Activated CD4-positive, alpha-beta memory T cell treated with anti-CD3 and anti-CD28 coated beads, Interleukin-2, amount 10 ng/mL, durations not matched to agents 7 days and 5 days (primary cell): ENCODE measurements at regions not wholly inside any gene's neighbourhood (a gene's known extent, or its start where the extent isn't known, plus 50 kb on each side); places are given as distances from the start of the nearest gene placed in this dataset.

Experiments
- CTCF ChIA-PET: fragments of 350-600 bp; sonication (Branson Sonifier 250); formaldehyde crosslinking; loops from one replicate; lab custom pipeline; 2021; ENCODE audit warnings: antibody characterized with exemption, inconsistent platforms; lab: Charles Lee
- POLR2A ChIA-PET: fragments of 350-600 bp; sonication (Branson Sonifier 250); formaldehyde crosslinking; loops from one replicate; lab custom pipeline; 2021; ENCODE audit warnings: antibody characterized with exemption; lab: Charles Lee
- DNase-seq: peaks from one replicate; pipeline ENCODE4 v3.0.0-alpha.2; 2020
- H3K27ac Mint-ChIP-seq: one replicate; pipeline ENCODE4 v1.8.0; 2021; ENCODE audit warnings: mild to moderate bottlenecking, mixed read lengths
- H3K27me3 Mint-ChIP-seq: one replicate; pipeline ENCODE4 v1.8.0; 2021; ENCODE audit warnings: mixed read lengths
- H3K36me3 Mint-ChIP-seq: one replicate; pipeline ENCODE4 v1.8.0; 2021; ENCODE audit warnings: low read depth, mixed read lengths
- H3K4me1 Mint-ChIP-seq: one replicate; pipeline ENCODE4 v1.8.0; 2021; ENCODE audit warnings: mixed read lengths
- H3K4me3 Mint-ChIP-seq: one replicate; pipeline ENCODE4 v1.8.0; 2021; ENCODE audit warnings: mild to moderate bottlenecking, mixed read lengths
- H3K9me3 Mint-ChIP-seq: one replicate; pipeline ENCODE4 v1.8.0; 2021; ENCODE audit warnings: mixed read lengths

DNA sequence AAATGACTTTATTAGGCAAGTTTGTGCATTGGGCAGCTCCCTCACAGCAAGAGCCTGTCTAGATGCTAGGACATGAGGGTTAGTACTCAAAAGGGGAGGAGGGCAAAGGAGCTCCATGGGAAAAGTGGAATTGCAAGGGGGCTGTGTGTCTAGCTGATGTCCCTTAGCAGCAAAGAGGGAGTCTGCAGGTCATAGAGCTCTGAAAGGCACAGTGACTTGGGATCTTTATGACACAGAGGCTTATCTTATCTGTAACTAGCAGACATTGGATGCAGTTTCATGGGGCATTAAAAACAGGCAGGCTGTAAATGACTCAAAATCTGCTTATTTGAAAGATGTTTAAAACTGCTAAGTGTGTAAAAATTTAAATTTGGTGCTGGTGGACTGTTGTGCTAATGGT, 556.2 kb upstream of the FZD8 start:
- POLR2A ChIA-PET, result no interaction called here

DNA sequence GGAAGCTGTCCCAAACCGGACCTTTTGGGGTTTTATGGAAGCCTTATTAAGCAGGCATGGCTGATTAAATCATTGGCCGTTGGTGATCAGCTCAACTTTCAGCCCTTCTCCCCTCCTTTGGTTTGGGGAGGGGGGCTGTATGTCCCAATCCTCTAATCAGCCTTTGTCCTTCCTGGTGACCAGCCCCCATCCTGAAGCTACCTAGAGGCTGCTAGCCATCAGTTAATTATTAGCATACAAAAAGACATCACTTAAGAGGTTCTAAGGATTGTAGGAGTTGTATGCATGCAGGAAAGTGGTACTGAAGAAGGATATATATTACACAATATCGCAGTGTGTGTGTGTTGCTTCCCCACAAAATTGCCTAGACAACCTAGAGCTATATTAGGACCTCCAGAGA, 553.3 kb upstream of the FZD8 start:
- H3K9me3 Mint-ChIP-seq, result peaks cover 23% of the 10 kb centered on the region
- no peak for DNase-seq
- H3K4me3 Mint-ChIP-seq, result no peak overlapping the region
- POLR2A ChIA-PET, result no interaction called here
- no peaks in the 10 kb centered on the region for H3K36me3 Mint-ChIP-seq
- no peaks in the 10 kb centered on the region for H3K4me1 Mint-ChIP-seq
- H3K27ac Mint-ChIP-seq, result no peak overlapping the region
- CTCF ChIA-PET, result no interaction called here
- no peaks in the 10 kb centered on the region for H3K27me3 Mint-ChIP-seq

More for the DNA sequence above, 556.2 kb upstream of the FZD8 start:
- no peak for DNase-seq
- CTCF ChIA-PET, result no interaction called here
- H3K9me3 Mint-ChIP-seq, result peaks cover 18% of the 10 kb centered on the region
- H3K4me3 Mint-ChIP-seq, result no peak overlapping the region
- no peaks in the 10 kb centered on the region for H3K27me3 Mint-ChIP-seq
- H3K27ac Mint-ChIP-seq, result no peak overlapping the region
- no peaks in the 10 kb centered on the region for H3K36me3 Mint-ChIP-seq
- no peaks in the 10 kb centered on the region for H3K4me1 Mint-ChIP-seq

GRCh38 chr10:36194276-36194675, 552.2 kb upstream of the FZD8 start:
- POLR2A ChIA-PET, result no interaction called here
- Mint-ChIP-seq H3K4me1 (no peaks in the 10 kb centered on the region), H3K27ac (no peak overlapping the region), H3K9me3 (peaks cover 31% of the 10 kb centered on the region), H3K4me3 (no peak overlapping the region), H3K36me3 (no peaks in the 10 kb centered on the region), H3K27me3 (no peaks in the 10 kb centered on the region)
- no peak for DNase-seq
- CTCF ChIA-PET, result no interaction called here

DNA sequence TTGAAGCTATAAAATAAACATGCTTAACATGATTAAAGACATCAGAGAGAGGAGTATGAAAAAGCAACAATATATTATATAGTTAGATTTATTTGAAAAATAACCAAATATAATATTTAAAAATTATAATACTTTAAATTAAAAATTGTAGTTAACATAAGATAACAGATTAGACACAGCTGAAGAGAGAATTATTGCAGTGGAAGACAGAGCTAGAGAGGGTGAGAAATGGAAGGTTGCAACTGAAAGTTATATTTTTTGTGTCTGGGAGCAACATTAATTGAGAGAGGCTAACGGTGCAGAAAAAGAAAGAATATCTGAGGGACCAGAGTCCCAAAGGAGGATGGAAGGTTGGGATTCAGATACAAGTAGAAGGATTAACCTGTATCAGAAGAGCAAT, 548.9 kb upstream of the FZD8 start:
- no peak for DNase-seq
- H3K36me3 Mint-ChIP-seq, result no peaks in the 10 kb centered on the region
- H3K9me3 Mint-ChIP-seq, result peaks cover 32% of the 10 kb centered on the region
- CTCF ChIA-PET, result no interaction called here
- POLR2A ChIA-PET, result no interaction called here
- no peak overlapping the region for H3K4me3 Mint-ChIP-seq
- H3K4me1 Mint-ChIP-seq, result no peaks in the 10 kb centered on the region
- H3K27ac Mint-ChIP-seq, result no peak overlapping the region
- H3K27me3 Mint-ChIP-seq, result no peaks in the 10 kb centered on the region

DNA sequence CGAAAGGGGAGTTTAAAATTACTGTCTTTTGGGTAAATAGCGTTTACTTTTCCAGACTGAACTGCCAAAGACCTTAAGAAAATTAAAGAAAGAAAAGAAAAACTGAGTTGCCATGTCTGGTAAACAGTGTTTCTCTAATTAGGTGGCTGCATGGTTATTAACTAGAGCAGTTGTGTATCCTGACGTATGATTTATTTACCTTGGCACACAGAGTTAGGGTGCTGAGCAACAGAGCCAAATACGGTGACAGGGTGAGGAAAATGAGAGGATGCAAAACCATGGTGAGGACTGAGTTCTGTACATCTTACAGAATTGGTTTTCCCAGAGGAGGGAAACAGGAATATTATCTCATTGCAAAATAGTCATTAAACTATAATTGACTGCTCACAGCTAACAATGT, 546.4 kb upstream of the FZD8 start:
- POLR2A ChIA-PET, result no interaction called here
- Mint-ChIP-seq H3K36me3 (no peaks in the 10 kb centered on the region), H3K27ac (no peak overlapping the region), H3K4me3 (no peak overlapping the region), H3K4me1 (no peaks in the 10 kb centered on the region), H3K9me3 (peaks cover 23% of the 10 kb centered on the region), H3K27me3 (no peaks in the 10 kb centered on the region)
- no peak for DNase-seq
- CTCF ChIA-PET, result no interaction called here

GRCh38 chr10:36188080-36188453, 546.0 kb upstream of the FZD8 start:
- CTCF ChIA-PET, result no interaction called here
- Mint-ChIP-seq H3K36me3 (no peaks in the 10 kb centered on the region), H3K9me3 (peaks cover 23% of the 10 kb centered on the region), H3K27me3 (no peaks in the 10 kb centered on the region), H3K4me1 (no peaks in the 10 kb centered on the region), H3K27ac (no peak overlapping the region), H3K4me3 (no peak overlapping the region)
- no peak for DNase-seq
- POLR2A ChIA-PET, result no interaction called here

DNA sequence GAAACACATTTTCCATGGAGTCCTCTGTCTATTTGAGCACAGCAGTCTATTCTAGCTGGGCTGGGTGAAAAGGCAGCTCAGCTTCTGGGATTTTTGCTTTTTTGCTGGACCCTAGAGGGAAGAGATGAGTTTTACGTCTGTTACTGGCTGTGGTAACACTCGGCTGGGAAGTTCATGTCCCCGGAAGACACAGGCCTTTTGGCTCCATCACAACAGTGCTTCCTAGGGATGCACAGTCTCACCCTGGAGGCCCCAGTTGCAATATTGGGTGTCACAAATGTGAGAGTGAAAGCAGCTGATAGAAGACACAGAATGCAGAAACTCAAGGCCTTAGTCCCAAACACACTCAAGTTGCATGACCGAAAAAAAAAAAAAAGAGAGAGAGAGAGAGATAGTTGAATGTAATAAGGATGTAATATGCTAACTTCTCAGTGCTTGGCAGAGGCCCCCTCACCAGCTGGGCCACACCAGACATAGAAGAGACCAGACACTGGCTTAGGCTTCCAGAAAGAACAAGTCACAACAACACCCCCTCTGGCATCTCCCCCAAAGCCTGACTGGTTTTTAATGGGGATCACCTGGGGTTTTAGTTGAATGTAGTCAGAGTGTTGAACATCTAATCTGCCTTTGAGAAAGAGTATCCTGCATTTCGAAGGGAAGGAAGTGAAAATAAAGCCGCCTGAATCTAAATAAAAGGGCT, 545.4 kb upstream of the FZD8 start:
- Mint-ChIP-seq H3K27me3 (no peaks in the 10 kb centered on the region), H3K27ac (no peak overlapping the region), H3K36me3 (no peaks in the 10 kb centered on the region), H3K4me3 (no peak overlapping the region), H3K9me3 (peaks cover 24% of the 10 kb centered on the region), H3K4me1 (no peaks in the 10 kb centered on the region)
- CTCF ChIA-PET, result no interaction called here
- POLR2A ChIA-PET, result no interaction called here
- DNase-seq, result no peak

DNA sequence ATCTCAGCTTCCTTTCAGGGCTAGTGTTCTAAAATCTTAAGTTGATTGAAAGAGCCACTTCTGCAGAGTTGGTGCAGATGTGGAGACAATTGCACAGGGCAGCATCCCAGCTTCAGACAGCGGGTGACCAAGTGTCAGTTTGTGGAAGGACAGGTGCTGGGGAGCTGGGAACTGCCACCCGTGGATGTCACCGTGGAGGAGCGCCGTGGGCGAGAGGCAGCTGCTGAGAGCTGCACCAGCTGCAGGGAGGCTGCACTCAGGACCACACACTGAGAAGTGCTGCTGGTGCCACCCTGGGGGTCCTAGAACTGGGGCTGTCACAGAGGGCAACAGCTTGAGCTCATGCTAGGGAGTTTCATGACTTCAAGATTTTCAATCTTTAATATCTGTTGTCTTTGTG, 543.0 kb upstream of the FZD8 start:
- Mint-ChIP-seq H3K36me3 (no peaks in the 10 kb centered on the region), H3K27me3 (no peaks in the 10 kb centered on the region), H3K4me1 (no peaks in the 10 kb centered on the region), H3K4me3 (no peak overlapping the region), H3K9me3 (peaks cover 14% of the 10 kb centered on the region), H3K27ac (no peak overlapping the region)
- CTCF ChIA-PET, result no interaction called here
- POLR2A ChIA-PET, result no interaction called here
- DNase-seq, result no peak

DNA sequence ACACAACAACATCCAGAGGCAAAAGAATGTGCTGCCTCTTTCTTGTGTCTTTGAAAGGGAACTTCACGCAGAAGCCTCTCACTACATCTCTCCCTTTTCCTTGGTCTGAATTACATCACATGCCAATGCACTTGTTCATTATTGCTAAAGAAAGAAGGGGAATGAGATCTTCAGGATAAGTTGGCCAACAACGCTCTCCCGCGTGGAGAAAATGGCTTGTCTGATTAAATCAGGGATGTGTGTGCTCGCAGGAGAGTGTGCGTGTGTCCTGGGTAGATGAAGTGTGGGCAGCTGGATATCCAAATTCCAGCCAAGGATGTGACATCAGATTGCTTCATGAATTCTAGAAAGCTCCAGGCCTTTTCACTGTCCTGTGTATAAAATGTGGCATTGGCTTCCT, 541.6 kb upstream of the FZD8 start:
- H3K4me3 Mint-ChIP-seq, result no peak overlapping the region
- H3K9me3 Mint-ChIP-seq, result peaks cover 9% of the 10 kb centered on the region
- no peaks in the 10 kb centered on the region for H3K27me3 Mint-ChIP-seq
- H3K36me3 Mint-ChIP-seq, result no peaks in the 10 kb centered on the region
- ChIA-PET CTCF (no interaction called here), POLR2A (no interaction called here)
- no peaks in the 10 kb centered on the region for H3K4me1 Mint-ChIP-seq
- H3K27ac Mint-ChIP-seq, result no peak overlapping the region
- no peak for DNase-seq

GRCh38 chr10:36183056-36183455, 541.0 kb upstream of the FZD8 start:
- no peak overlapping the region for H3K27ac Mint-ChIP-seq
- no peak overlapping the region for H3K4me3 Mint-ChIP-seq
- no peak for DNase-seq
- no peaks in the 10 kb centered on the region for H3K36me3 Mint-ChIP-seq
- no peaks in the 10 kb centered on the region for H3K27me3 Mint-ChIP-seq
- ChIA-PET CTCF (no interaction called here), POLR2A (no interaction called here)
- peaks cover 7% of the 10 kb centered on the region for H3K9me3 Mint-ChIP-seq
- H3K4me1 Mint-ChIP-seq, result no peaks in the 10 kb centered on the region

GRCh38 chr10:36182606-36183005, 540.5 kb upstream of the FZD8 start:
- no peaks in the 10 kb centered on the region for H3K36me3 Mint-ChIP-seq
- H3K27me3 Mint-ChIP-seq, result no peaks in the 10 kb centered on the region
- H3K4me1 Mint-ChIP-seq, result no peaks in the 10 kb centered on the region
- H3K9me3 Mint-ChIP-seq, result peaks cover 7% of the 10 kb centered on the region
- ChIA-PET CTCF (no interaction called here), POLR2A (no interaction called here)
- H3K27ac Mint-ChIP-seq, result no peak overlapping the region
- no peak for DNase-seq
- no peak overlapping the region for H3K4me3 Mint-ChIP-seq

DNA sequence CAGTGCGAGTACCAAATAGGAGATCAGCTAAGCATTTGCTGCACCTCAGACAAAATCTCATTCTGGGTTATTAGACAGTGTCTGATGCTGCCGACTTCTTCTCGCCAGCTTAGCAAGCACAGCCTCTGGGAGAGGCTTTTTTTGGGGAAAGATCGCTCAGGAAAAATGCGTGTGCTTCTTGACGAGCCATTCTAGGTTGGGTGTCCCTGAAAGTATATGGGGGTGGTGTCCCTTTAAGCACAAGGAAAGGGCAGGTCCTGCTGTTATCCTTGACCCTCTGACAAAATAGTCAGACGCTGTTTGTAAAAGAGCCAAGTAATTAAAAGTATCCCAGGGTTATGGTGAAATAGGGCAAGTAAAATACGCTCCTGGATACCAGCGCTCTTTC, 540.1 kb upstream of the FZD8 start:
- H3K9me3 Mint-ChIP-seq, result peaks cover 7% of the 10 kb centered on the region

GRCh38 chr10:36181426-36182178, 539.5 kb upstream of the FZD8 start:
- ChIA-PET POLR2A (no interaction called here), CTCF (no interaction called here)
- Mint-ChIP-seq H3K27me3 (no peaks in the 10 kb centered on the region), H3K4me3 (no peak overlapping the region), H3K4me1 (no peaks in the 10 kb centered on the region), H3K27ac (no peak overlapping the region), H3K9me3 (peaks cover 10% of the 10 kb centered on the region), H3K36me3 (no peaks in the 10 kb centered on the region)
- no peak for DNase-seq

More for the DNA sequence above, 540.1 kb upstream of the FZD8 start:
- Mint-ChIP-seq H3K4me3 (no peak overlapping the region), H3K4me1 (no peaks in the 10 kb centered on the region), H3K27me3 (no peaks in the 10 kb centered on the region), H3K36me3 (no peaks in the 10 kb centered on the region), H3K27ac (no peak overlapping the region)
- DNase-seq, result no peak
- CTCF ChIA-PET, result no interaction called here
- POLR2A ChIA-PET, result no interaction called here

DNA sequence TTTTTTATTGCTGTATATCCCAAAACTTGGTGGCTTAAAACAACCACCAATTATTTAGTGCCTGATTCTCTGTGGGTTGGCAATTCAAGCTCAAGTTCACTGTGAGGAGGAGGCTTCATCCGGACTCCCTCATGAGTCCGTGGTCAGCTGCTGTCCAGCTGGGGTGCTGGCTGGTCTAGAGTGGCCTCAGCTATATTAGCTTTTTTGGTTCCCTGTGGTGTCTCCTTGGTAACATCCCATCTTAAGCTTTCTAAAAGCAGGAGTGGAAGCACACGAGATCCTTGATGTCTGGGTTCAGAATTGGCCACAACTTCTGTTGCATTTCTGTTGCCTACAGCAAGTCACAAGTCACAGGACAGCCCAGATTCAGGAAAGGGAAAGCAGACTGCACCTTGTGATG, 536.5 kb upstream of the FZD8 start:
- Mint-ChIP-seq H3K9me3 (peaks cover 6% of the 10 kb centered on the region), H3K4me3 (no peak overlapping the region), H3K27me3 (no peaks in the 10 kb centered on the region), H3K4me1 (no peaks in the 10 kb centered on the region), H3K27ac (no peak overlapping the region), H3K36me3 (no peaks in the 10 kb centered on the region)
- POLR2A ChIA-PET, result no interaction called here
- DNase-seq, result no peak
- CTCF ChIA-PET, result no interaction called here
